Peyer's patch (tissue), 4 donors: ENCODE measurements at regions not wholly inside any gene's neighbourhood (a gene's known extent, or its start where the extent isn't known, plus 50 kb on each side); places are given as distances from the start of the nearest gene placed in this dataset.

ENCODE experiments used
- POLR2A ChIP-seq, 2 donors: fragments of 450-650 bp; IDR thresholded peaks; one replicate each; pipeline ENCODE4 v1.5.1; 2017; ENCODE audit warnings: antibody characterized with exemption in 2 of 2, mild to moderate bottlenecking in 2 of 2, moderate library complexity in 2 of 2
- TF ChIP-seq, protein P1 (sequence below), 6 experiments: fragments of 450-650 bp in 4 of 6; fragments of 200-600 bp in 2 of 6; sonication (generic) in 1 of 6; IDR thresholded peaks; one replicate each; pipeline ENCODE4 v1.5.1; 2017 to 2019; ENCODE audit warnings: antibody characterized with exemption in 6 of 6, mild to moderate bottlenecking in 3 of 6, moderate library complexity in 1 of 6

DNA sequence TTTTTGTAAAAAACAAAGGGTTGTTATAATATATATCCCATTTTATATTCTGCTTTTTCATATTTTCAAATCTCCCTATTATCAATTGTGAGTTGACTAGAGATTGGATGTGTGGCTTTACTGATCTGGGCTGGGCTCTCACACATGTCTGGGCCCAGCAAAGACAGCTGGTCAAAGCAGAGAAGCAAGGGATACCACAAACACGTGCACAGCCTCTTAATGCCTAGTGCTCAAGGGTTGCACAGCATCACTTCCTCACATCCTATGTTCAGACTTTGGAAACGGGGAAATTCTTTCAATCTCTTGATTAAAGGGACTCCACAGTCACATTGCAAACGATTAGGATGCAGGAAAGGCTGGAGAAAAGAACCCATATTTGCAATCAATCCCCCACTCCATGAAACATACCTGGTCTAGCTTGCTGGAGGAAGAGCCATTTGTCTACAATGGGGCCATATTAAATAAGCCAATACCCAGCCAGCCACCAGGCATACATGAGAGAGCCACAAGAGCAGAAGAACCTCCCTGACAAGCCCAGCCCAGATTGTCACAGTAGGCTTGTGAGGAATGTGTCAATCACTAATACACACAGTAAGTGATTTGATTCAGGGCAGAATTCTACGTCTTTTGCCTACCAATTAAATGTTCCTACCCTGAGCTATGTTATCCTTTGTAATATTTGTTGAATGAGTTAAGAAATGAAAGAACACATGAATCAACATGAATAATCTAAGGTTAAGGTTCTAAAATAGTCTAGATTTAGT is 431.2 kb downstream of the TNS3 start:
- TF ChIP-seq, protein P1, sequence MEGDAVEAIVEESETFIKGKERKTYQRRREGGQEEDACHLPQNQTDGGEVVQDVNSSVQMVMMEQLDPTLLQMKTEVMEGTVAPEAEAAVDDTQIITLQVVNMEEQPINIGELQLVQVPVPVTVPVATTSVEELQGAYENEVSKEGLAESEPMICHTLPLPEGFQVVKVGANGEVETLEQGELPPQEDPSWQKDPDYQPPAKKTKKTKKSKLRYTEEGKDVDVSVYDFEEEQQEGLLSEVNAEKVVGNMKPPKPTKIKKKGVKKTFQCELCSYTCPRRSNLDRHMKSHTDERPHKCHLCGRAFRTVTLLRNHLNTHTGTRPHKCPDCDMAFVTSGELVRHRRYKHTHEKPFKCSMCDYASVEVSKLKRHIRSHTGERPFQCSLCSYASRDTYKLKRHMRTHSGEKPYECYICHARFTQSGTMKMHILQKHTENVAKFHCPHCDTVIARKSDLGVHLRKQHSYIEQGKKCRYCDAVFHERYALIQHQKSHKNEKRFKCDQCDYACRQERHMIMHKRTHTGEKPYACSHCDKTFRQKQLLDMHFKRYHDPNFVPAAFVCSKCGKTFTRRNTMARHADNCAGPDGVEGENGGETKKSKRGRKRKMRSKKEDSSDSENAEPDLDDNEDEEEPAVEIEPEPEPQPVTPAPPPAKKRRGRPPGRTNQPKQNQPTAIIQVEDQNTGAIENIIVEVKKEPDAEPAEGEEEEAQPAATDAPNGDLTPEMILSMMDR (IDR thresholded peaks at IDR 0.05), result no peak
- no peak for TF ChIP-seq POLR2A (IDR thresholded peaks at IDR 0.05)
